H1 (cell line): ENCODE measurements at regions not wholly inside any gene's neighbourhood (a gene's known extent, or its start where the extent isn't known, plus 50 kb on each side); places are given as distances from the start of the nearest gene placed in this dataset.

Experiments
- CTCF ChIA-PET: fragments of 300-600 bp; sonication (Branson Sonifier 250); formaldehyde crosslinking; loops from one replicate; lab custom pipeline; 2021; ENCODE audit not compliant: partially characterized antibody; lab: Charles Lee
- POLR2A ChIA-PET: fragments of 300-600 bp; sonication (Branson Sonifier 250); formaldehyde crosslinking; loops from one replicate; lab custom pipeline; 2021; ENCODE audit warnings: inconsistent platforms; ENCODE audit not compliant: partially characterized antibody; lab: Charles Lee
- DNase-seq, 2 experiments: peaks; one replicate each; pipeline versions ENCODE4 v3.0.0 to v3.0.0-alpha.2; 2010 to 2022; ENCODE audit warnings: low spot score in 2 of 2, low read depth in 1 of 2, mixed read lengths in 1 of 2
- FAIRE-seq: peaks from 2 replicates; lab custom pipeline; 2011; peaks lifted over from hg19 to GRCh38; lab: Jason Lieb, UNC
- H2AFZ ChIP-seq: 2 replicates; pipeline ENCODE4 v1.8.1; 2012; ENCODE audit warnings: low read length, inconsistent platforms
- H2AK5ac ChIP-seq: 2 replicates; pipeline ENCODE4 v1.6.1; 2013; ENCODE audit warnings: low read depth, low read length
- H2BK120ac ChIP-seq: replicated peaks from 2 replicates; pipeline ENCODE3; 2013; ENCODE audit warnings: low read depth, low read length, inconsistent platforms
- H2BK12ac ChIP-seq: 2 replicates; pipeline ENCODE4 v1.6.1; 2013; ENCODE audit warnings: low read depth, low read length
- H2BK15ac ChIP-seq: 2 replicates; pipeline ENCODE4 v1.6.1; 2013; ENCODE audit warnings: low read length
- H2BK20ac ChIP-seq: 2 replicates; pipeline ENCODE4 v1.6.1; 2013; ENCODE audit warnings: low read length
- H2BK5ac ChIP-seq: 2 replicates; pipeline ENCODE4 v1.6.1; 2013; ENCODE audit warnings: low read depth, low read length
- H3K14ac ChIP-seq: 2 replicates; pipeline ENCODE4 v1.6.1; 2013; ENCODE audit warnings: inconsistent platforms; ENCODE audit not compliant: insufficient read length
- H3K18ac ChIP-seq: 2 replicates; pipeline ENCODE4 v1.6.1; 2013; ENCODE audit warnings: low read length; ENCODE audit errors: extremely low read depth
- H3K23ac ChIP-seq: 2 replicates; pipeline ENCODE4 v1.6.1; 2013; ENCODE audit warnings: inconsistent platforms; ENCODE audit not compliant: insufficient read length
- H3K23me2 ChIP-seq: 2 replicates; pipeline ENCODE4 v1.6.1; 2013; ENCODE audit warnings: low read depth, low read length
- H3K27ac ChIP-seq: 2 replicates; pipeline ENCODE4 v1.6.1; 2011; ENCODE audit warnings: low read depth, low read length, inconsistent platforms
- H3K27me3 ChIP-seq, 4 experiments: replicated peaks in 1 of 4; 1 replicate in 1 of 4; 2 replicates in 3 of 4; pipeline versions ENCODE4 v1.6.1 to v1.8.1; 2011 to 2013; ENCODE audit warnings: low read length in 3 of 4, mild to moderate bottlenecking in 3 of 4, inconsistent platforms in 2 of 4, mixed read lengths in 2 of 4, moderate library complexity in 1 of 4; ENCODE audit not compliant: control insufficient read depth in 3 of 4, insufficient read depth in 3 of 4; ENCODE audit errors: extremely low read depth in 1 of 4
- H3K36me3 ChIP-seq, 4 experiments: 2 replicates each; pipeline versions ENCODE4 v1.6.1 to v1.8.1; 2011 to 2013; ENCODE audit warnings: mild to moderate bottlenecking in 4 of 4, low read length in 3 of 4, moderate library complexity in 2 of 4, control low read depth in 1 of 4, inconsistent platforms in 1 of 4; ENCODE audit not compliant: insufficient read depth in 4 of 4, control insufficient read depth in 2 of 4
- H3K4ac ChIP-seq: replicated peaks from 2 replicates; pipeline ENCODE3; 2013; ENCODE audit warnings: low read length, low read depth, mixed read lengths, inconsistent platforms; ENCODE audit not compliant: insufficient read length
- H3K4me1 ChIP-seq, 4 experiments: replicated peaks in 1 of 4; 1 replicate in 1 of 4; 2 replicates in 3 of 4; pipeline versions ENCODE4 v1.6.1 to v1.8.1; 2011 to 2013; ENCODE audit warnings: low read length in 3 of 4, inconsistent platforms in 2 of 4, mixed read lengths in 1 of 4; ENCODE audit not compliant: insufficient read depth in 4 of 4, control insufficient read depth in 3 of 4
- H3K4me2 ChIP-seq, 2 experiments: 2 replicates each; pipeline versions ENCODE4 v1.6.1 to v1.8.1; 2011 to 2013; ENCODE audit warnings: low read depth in 2 of 2, low read length in 2 of 2, control low read depth in 1 of 2, inconsistent platforms in 1 of 2, mild to moderate bottlenecking in 1 of 2; ENCODE audit not compliant: insufficient read depth in 1 of 2
- H3K4me3 ChIP-seq, 4 experiments: fragments of 200-600, 300-600 bp in 1 of 4; sonication (generic), shearing (Covaris generic), sonication (Bioruptor Twin) in 1 of 4; 2 replicates each; pipeline versions ENCODE4 v1.5.1 to v1.8.1; 2011 to 2016; ENCODE audit warnings: low read length in 4 of 4, low read depth in 3 of 4, control low read depth in 2 of 4, inconsistent platforms in 2 of 4, mild to moderate bottlenecking in 2 of 4, mixed read lengths in 1 of 4, moderate library complexity in 1 of 4; ENCODE audit not compliant: insufficient read depth in 2 of 4; ENCODE audit errors: extremely low read depth in 1 of 4
- H3K56ac ChIP-seq: replicated peaks from 2 replicates; pipeline ENCODE3; 2013; ENCODE audit warnings: low read depth, mild to moderate bottlenecking, mixed read lengths, low read length, inconsistent platforms; ENCODE audit not compliant: insufficient read length
- H3K79me1 ChIP-seq: 2 replicates; pipeline ENCODE4 v1.6.1; 2013; ENCODE audit warnings: low read depth, low read length, control low read depth
- H3K79me2 ChIP-seq, 2 experiments: 2 replicates each; pipeline versions ENCODE4 v1.6.1 to v1.8.1; 2012 to 2013; ENCODE audit warnings: low read length in 2 of 2, mild to moderate bottlenecking in 2 of 2, inconsistent platforms in 1 of 2; ENCODE audit not compliant: insufficient read depth in 2 of 2, control insufficient read depth in 1 of 2
- H3K9ac ChIP-seq, 4 experiments: replicated peaks in 1 of 4; 1 replicate in 1 of 4; 2 replicates in 3 of 4; pipeline versions ENCODE4 v1.6.1 to v1.8.1; 2011 to 2013; ENCODE audit warnings: low read depth in 3 of 4, low read length in 3 of 4, control low read depth in 2 of 4, mild to moderate bottlenecking in 2 of 4, moderate library complexity in 2 of 4, inconsistent platforms in 1 of 4; ENCODE audit errors: extremely low read depth in 1 of 4
- H3K9me3 ChIP-seq, 2 experiments: 2 replicates each; pipeline versions ENCODE4 v1.6.1 to v1.8.1; 2012 to 2013; ENCODE audit warnings: mild to moderate bottlenecking in 2 of 2, moderate library complexity in 2 of 2, control low read depth in 1 of 2, inconsistent platforms in 1 of 2, low read depth in 1 of 2, low read length in 1 of 2, mixed read lengths in 1 of 2; ENCODE audit not compliant: insufficient read depth in 2 of 2
- H4K20me1 ChIP-seq, 2 experiments: replicated peaks in 1 of 2; 2 replicates each; pipeline versions ENCODE3 to v1.8.1; 2011 to 2013; ENCODE audit warnings: inconsistent platforms in 2 of 2, low read length in 2 of 2, mild to moderate bottlenecking in 1 of 2; ENCODE audit not compliant: insufficient read depth in 2 of 2, control insufficient read depth in 1 of 2
- H4K5ac ChIP-seq: 2 replicates; pipeline ENCODE4 v1.6.1; 2013; ENCODE audit warnings: low read length, low read depth, mixed read lengths, inconsistent platforms; ENCODE audit not compliant: insufficient read length
- H4K8ac ChIP-seq: 2 replicates; pipeline ENCODE4 v1.8.0; 2013; ENCODE audit warnings: mild to moderate bottlenecking, moderate library complexity, low read length, inconsistent platforms; ENCODE audit not compliant: insufficient read depth; ENCODE audit errors: extremely low read depth
- H4K91ac ChIP-seq: replicated peaks from 2 replicates; pipeline ENCODE3; 2013; ENCODE audit warnings: low read length, mixed read lengths, inconsistent platforms; ENCODE audit not compliant: insufficient read length
- CREB1 ChIP-seq: IDR thresholded peaks from 2 replicates; pipeline ENCODE4 v1.6.1; 2012; ENCODE audit warnings: inconsistent platforms
- E2F6 ChIP-seq: IDR thresholded peaks from 2 replicates; pipeline ENCODE4 v1.6.1; 2012; ENCODE audit warnings: inconsistent platforms
- HDAC6 ChIP-seq: IDR thresholded peaks from one replicate; pipeline ENCODE4 v1.7.1; 2012; ENCODE audit warnings: low read depth, mild to moderate bottlenecking, inconsistent platforms, low read length, moderate library complexity
- RAD21 ChIP-seq, 2 experiments: IDR thresholded peaks in 1 of 2; conservative IDR thresholded peaks in 1 of 2; 2 replicates each; pipeline ENCODE4 v1.6.1; 2011; ENCODE audit warnings: low read depth in 2 of 2, low read length in 2 of 2, improper control_type of control experiment in 1 of 2, inconsistent platforms in 1 of 2, mild to moderate bottlenecking in 1 of 2, moderate library complexity in 1 of 2
- WGBS, 2 experiments: shearing (Covaris generic) in 1 of 2; methylation state at CpG; one replicate each; pipeline versions ENCODE4 v1.1.6 to v1.1.7; 2013 to 2015; ENCODE audit warnings: low lambda C conversion rate in 2 of 2, mixed read lengths in 2 of 2, inconsistent platforms in 1 of 2, low coverage in 1 of 2, missing lambda C conversion rate in 1 of 2; ENCODE audit not compliant: insufficient replicate concordance in 2 of 2, insufficient coverage in 1 of 2, insufficient read length in 1 of 2; ENCODE audit errors: extremely low coverage in 1 of 2, missing lambda C conversion rate in 1 of 2; 5-methylcytosine and 5-hydroxymethylcytosine counted together
- TF ChIP-seq, protein P1 (sequence below), 3 experiments: IDR thresholded peaks; 1 replicate in 2 of 3; 2 replicates in 1 of 3; pipeline versions ENCODE4 v1.5.1 to v1.6.1; 2011; ENCODE audit warnings: low read length in 3 of 3, mild to moderate bottlenecking in 3 of 3, inconsistent platforms in 2 of 3, low read depth in 1 of 3, moderate library complexity in 1 of 3; ENCODE audit not compliant: insufficient read depth in 1 of 3; ENCODE audit errors: control extremely low read depth in 1 of 3

GRCh38 chr5:72018143-72018803 lies 89.0 kb upstream of the MAP1B start:
- CTCF ChIA-PET: interaction anchor here (0.7 to 4.7 kb wide), 40 partner anchors 9 to 249 kb away, joined by 3 to 37 read pairs (median 4); no protein-coding TSS in a partner anchor
- no peak overlapping the region for H4K91ac ChIP-seq
- POLR2A ChIA-PET: interaction anchor here (1.4 kb wide), 1 partner anchor 9 kb away, joined by 3 read pairs; no protein-coding TSS in a partner anchor

More at GRCh38 chr5:72018143-72018803, 89.0 kb upstream of the MAP1B start:
- Histone ChIP-seq H3K23ac (no peak overlapping the region), H2BK12ac (no peak overlapping the region), H3K9ac (no peak overlapping the region), H3K27ac (no peak overlapping the region), H2AK5ac (no peak overlapping the region), H2BK15ac (no peak overlapping the region), H3K4me3 (no peak overlapping the region), H3K18ac (no peak overlapping the region), H3K4me1 (peaks cover 0 to 5% (median 1%) of the 10 kb centered on the region in 4 experiments; a peak in 2 of 7 replicates), H3K9me3 (no peaks in the 10 kb centered on the region), H3K56ac (no peak overlapping the region), H4K20me1 (no peaks in the 10 kb centered on the region), H3K4me2 (no peak overlapping the region), H2AFZ (no peak overlapping the region), H3K79me2 (no peaks in the 10 kb centered on the region), H2BK120ac (no peak overlapping the region), H2BK5ac (no peak overlapping the region), H3K36me3 (no peaks in the 10 kb centered on the region), H2BK20ac (no peak overlapping the region), H4K8ac (no peak overlapping the region; the same call in 1 of the 2 replicates), H4K5ac (no peak overlapping the region), H3K27me3 (no peaks in the 10 kb centered on the region), H3K14ac (no peak overlapping the region), H3K79me1 (no peaks in the 10 kb centered on the region), H3K23me2 (no peaks in the 10 kb centered on the region), H3K4ac (no peak overlapping the region)
- peak; percentile 65 for FAIRE-seq
- WGBS, 2 experiments: 45% methylated on average over 1 of the region's 1 CpG; no CpG with 5 or more reads in 1 of the 2 experiments
- peak; percentile 36 to 91 for DNase-seq
- TF ChIP-seq CREB1 (peak; percentile 19; the same call in 1 of the 2 replicates), E2F6 (no peak), RAD21 (IDR thresholded peaks at IDR 0.05 in 1 of 2, conservative IDR thresholded peaks at IDR 0.05 in 1 of 2; ENCODE audit: low read depth in 2 of 2, low read length in 2 of 2) (peak; percentile 77 to 82), HDAC6 (no peak)
- TF ChIP-seq, protein P1, sequence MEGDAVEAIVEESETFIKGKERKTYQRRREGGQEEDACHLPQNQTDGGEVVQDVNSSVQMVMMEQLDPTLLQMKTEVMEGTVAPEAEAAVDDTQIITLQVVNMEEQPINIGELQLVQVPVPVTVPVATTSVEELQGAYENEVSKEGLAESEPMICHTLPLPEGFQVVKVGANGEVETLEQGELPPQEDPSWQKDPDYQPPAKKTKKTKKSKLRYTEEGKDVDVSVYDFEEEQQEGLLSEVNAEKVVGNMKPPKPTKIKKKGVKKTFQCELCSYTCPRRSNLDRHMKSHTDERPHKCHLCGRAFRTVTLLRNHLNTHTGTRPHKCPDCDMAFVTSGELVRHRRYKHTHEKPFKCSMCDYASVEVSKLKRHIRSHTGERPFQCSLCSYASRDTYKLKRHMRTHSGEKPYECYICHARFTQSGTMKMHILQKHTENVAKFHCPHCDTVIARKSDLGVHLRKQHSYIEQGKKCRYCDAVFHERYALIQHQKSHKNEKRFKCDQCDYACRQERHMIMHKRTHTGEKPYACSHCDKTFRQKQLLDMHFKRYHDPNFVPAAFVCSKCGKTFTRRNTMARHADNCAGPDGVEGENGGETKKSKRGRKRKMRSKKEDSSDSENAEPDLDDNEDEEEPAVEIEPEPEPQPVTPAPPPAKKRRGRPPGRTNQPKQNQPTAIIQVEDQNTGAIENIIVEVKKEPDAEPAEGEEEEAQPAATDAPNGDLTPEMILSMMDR (IDR thresholded peaks at IDR 0.05; ENCODE audit: control extremely low read depth in 1 of 3, insufficient read depth in 1 of 3, low read depth in 1 of 3, low read length in 3 of 3): peak; percentile 74 to 98 (median 76)
